RWPE2 (cell line): ENCODE measurements at regions not wholly inside any gene's neighbourhood (a gene's known extent, or its start where the extent isn't known, plus 50 kb on each side); places are given as distances from the start of the nearest gene placed in this dataset.

ENCODE experiments used
- ATAC-seq: fragments of 200-7000 bp; cut with Tn5 transposase; 3 replicates; pipeline ENCODE4 v1.9.1; 2021; ENCODE audit warnings: low read depth
- DNase-seq: peaks from one replicate; pipeline ENCODE4 v3.0.0-alpha.2; 2020; ENCODE audit warnings: low spot score
- H3K27ac ChIP-seq: fragments of 450-650 bp; 2 replicates; pipeline ENCODE4 v1.5.1; 2017; ENCODE audit warnings: mild to moderate bottlenecking; ENCODE audit not compliant: poor library complexity, severe bottlenecking
- H3K27me3 ChIP-seq: fragments of 250-450 bp; sonication (Bioruptor Pico); 2 replicates; pipeline ENCODE4 v1.5.1; 2021; ENCODE audit warnings: mild to moderate bottlenecking, moderate library complexity; ENCODE audit not compliant: insufficient read depth, poor library complexity, severe bottlenecking
- H3K36me3 ChIP-seq: fragments of 250-450 bp; sonication (Bioruptor Pico); 2 replicates; pipeline ENCODE4 v1.5.1; 2020; ENCODE audit warnings: low read depth, mild to moderate bottlenecking, moderate library complexity
- H3K4me1 ChIP-seq: fragments of 250-450 bp; sonication (Bioruptor Pico); 2 replicates; pipeline ENCODE4 v1.5.1; 2021; ENCODE audit warnings: mild to moderate bottlenecking, moderate library complexity; ENCODE audit not compliant: insufficient read depth, poor library complexity, severe bottlenecking
- H3K4me3 ChIP-seq: fragments of 250-450 bp; sonication (Bioruptor Pico); 2 replicates; pipeline ENCODE4 v1.5.1; 2021; ENCODE audit warnings: mild to moderate bottlenecking, moderate library complexity; ENCODE audit not compliant: severe bottlenecking
- H3K9me3 ChIP-seq: fragments of 250-450 bp; sonication (Bioruptor Pico); 2 replicates; pipeline ENCODE4 v1.5.1; 2021; ENCODE audit warnings: mild to moderate bottlenecking, moderate library complexity; ENCODE audit not compliant: severe bottlenecking
- TF ChIP-seq, protein P1 (sequence below): fragments of 450-650 bp; IDR thresholded peaks from one replicate; pipeline ENCODE4 v1.5.1; 2017; ENCODE audit warnings: mild to moderate bottlenecking, moderate library complexity; ENCODE audit not compliant: poor library complexity, severe bottlenecking

DNA sequence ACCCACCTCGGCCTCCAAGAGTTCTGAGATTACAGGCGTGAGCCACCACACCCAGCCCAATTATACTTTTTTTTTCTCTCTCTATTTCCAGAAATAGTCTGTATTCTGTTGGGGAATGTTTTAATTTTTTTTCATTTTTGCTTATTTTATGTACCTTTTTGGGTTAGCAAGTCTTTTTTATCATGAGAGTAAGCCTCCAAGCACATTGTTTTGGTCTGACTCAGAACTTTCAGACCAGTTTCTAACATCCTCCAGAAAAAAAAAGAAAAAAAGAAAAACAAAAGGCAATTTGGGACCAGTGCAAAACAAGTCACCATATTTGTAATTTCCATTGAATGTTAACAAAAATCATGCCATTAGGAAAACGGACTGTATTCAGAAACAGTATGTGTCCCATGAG is 1465.5 kb downstream of the SLITRK5 start:
- H3K4me1 ChIP-seq = peaks cover 4% of the 10 kb centered on the region

DNA sequence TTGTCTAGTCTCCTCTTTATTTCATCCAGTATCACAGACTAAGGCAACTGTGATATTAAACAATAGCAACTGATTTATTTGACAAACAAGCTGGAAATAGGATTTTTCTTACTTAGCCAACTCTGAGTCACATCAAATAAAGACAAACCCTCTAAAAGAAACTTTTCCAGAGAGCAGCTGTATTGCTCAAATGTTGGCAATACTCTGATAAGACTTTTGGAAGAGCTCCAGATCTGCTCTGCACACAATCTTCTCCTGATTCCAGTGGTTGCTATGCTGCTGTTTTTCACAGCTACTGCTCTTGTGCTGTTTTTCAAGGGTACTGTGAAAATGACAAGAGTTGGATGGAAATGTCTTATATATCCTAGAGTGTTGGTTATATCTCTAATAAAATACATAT is 1479.2 kb downstream of the SLITRK5 start:
- Histone ChIP-seq H3K4me1 (no peaks in the 10 kb centered on the region), H3K27me3 (no peaks in the 10 kb centered on the region), H3K36me3 (no peaks in the 10 kb centered on the region; the same call in 1 of the 2 replicates), H3K9me3 (no peaks in the 10 kb centered on the region), H3K4me3 (no peak overlapping the region), H3K27ac (no peak overlapping the region)
- TF ChIP-seq, protein P1, sequence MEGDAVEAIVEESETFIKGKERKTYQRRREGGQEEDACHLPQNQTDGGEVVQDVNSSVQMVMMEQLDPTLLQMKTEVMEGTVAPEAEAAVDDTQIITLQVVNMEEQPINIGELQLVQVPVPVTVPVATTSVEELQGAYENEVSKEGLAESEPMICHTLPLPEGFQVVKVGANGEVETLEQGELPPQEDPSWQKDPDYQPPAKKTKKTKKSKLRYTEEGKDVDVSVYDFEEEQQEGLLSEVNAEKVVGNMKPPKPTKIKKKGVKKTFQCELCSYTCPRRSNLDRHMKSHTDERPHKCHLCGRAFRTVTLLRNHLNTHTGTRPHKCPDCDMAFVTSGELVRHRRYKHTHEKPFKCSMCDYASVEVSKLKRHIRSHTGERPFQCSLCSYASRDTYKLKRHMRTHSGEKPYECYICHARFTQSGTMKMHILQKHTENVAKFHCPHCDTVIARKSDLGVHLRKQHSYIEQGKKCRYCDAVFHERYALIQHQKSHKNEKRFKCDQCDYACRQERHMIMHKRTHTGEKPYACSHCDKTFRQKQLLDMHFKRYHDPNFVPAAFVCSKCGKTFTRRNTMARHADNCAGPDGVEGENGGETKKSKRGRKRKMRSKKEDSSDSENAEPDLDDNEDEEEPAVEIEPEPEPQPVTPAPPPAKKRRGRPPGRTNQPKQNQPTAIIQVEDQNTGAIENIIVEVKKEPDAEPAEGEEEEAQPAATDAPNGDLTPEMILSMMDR = no peak
- ATAC-seq (no peak), DNase-seq (no peak)

More for the DNA sequence above, 1465.5 kb downstream of the SLITRK5 start:
- Histone ChIP-seq H3K36me3 (no peaks in the 10 kb centered on the region), H3K27me3 (no peaks in the 10 kb centered on the region), H3K9me3 (peaks cover 2% of the 10 kb centered on the region), H3K4me3 (no peak overlapping the region), H3K27ac (no peak overlapping the region)
- DNase-seq = no peak
- TF ChIP-seq, protein P1 = no peak
- no peak for ATAC-seq

DNA sequence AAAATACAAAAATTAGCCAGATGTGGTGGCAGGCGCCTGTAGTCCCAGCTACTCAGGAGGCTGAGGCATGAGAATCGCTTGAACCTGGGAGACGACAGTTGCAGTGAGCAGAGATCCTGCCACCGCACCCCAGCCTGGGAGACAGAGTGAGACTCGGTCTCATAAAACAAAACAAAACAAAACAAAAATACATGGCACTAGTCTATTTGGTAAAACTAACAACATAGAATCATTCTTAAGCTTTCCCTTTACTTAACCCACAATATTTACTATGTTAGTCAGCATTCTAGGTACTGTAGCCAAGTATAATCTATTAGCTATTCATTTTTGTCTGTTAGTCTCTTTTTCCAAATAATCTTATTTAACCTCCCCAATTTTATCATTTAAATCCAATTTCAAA is 1482.8 kb downstream of the SLITRK5 start:
- H3K27ac ChIP-seq = no peak overlapping the region
- no peaks in the 10 kb centered on the region for H3K9me3 ChIP-seq
- H3K4me1 ChIP-seq = no peaks in the 10 kb centered on the region
- no peaks in the 10 kb centered on the region for H3K27me3 ChIP-seq
- DNase-seq = no peak
- TF ChIP-seq, protein P1 = no peak
- no peaks in the 10 kb centered on the region for H3K36me3 ChIP-seq
- H3K4me3 ChIP-seq = no peak overlapping the region
- ATAC-seq = no peak

DNA sequence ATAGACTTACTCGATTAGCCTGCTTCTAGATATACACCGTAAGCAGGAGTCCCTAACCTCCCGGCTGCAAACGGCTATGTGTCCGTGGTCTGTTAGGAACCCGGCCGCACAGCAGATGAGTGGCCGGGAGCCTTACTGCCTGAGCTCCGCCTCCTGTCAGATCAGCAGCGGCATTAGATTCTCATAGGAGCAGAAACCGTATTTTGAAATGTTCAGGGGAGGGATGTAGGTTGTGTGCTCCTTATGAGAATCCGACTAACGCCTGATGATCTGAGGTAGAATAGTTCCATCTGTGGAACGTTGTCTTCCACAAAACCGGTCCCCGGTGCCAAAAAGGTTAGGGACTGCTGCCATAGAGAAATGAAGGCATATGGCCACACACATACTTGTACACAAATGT is 1491.9 kb downstream of the SLITRK5 start:
- ATAC-seq (no peak), DNase-seq (no peak)
- H3K4me3 ChIP-seq = no peak overlapping the region
- H3K9me3 ChIP-seq = no peaks in the 10 kb centered on the region
- H3K27me3 ChIP-seq = no peaks in the 10 kb centered on the region
- TF ChIP-seq, protein P1 = no peak
- no peak overlapping the region for H3K27ac ChIP-seq
- H3K4me1 ChIP-seq = no peaks in the 10 kb centered on the region
- H3K36me3 ChIP-seq = no peaks in the 10 kb centered on the region

DNA sequence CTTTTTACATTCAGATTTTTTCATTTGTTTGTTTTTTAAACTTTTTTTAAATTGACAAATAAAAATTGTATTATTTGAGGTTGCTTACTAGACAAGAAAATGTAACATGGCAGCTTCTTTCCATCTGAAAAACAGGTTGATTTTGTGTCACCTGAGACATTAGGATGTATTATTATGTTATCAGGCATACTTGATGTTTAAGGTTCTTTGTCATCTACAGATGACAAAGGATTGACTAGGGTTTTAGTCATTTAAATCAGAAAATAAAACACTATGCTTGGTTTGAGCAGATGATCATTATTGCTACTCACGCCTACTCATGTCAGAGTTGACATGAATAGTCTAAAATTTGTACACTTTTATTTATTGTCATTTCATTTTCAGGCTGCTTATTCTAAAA is 1494.5 kb downstream of the SLITRK5 start:
- DNase-seq = no peak
- ATAC-seq = no peak
- TF ChIP-seq, protein P1 = no peak
- Histone ChIP-seq H3K9me3 (no peaks in the 10 kb centered on the region), H3K27me3 (no peaks in the 10 kb centered on the region), H3K36me3 (no peaks in the 10 kb centered on the region), H3K4me3 (no peak overlapping the region), H3K27ac (no peak overlapping the region), H3K4me1 (no peaks in the 10 kb centered on the region)
